ENCODE measurements at regions not wholly inside any gene's neighbourhood (a gene's known extent, or its start where the extent isn't known, plus 50 kb on each side); places are given as distances from the start of the nearest gene placed in this dataset.

DNA sequence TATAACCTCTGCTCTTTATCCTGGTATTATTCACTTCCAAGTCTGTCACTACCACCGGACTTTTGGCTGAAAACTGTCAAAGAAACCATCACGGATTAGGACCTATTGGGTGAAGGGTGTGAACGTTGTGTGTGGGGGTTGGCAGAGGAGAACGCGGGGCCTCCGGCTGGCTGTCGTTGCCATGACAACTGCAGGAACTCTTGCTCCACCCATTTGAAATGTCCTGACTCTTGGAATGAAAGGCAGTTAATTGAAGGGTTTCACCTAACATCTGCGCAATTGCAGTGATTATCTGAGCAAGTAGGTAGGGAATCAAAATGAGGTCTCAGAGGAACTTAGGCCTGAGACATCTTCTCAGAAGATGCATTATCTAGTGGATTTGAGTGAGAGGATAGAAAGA is 60.9 kb upstream of the CLMP start:
- TF ChIP-seq, protein P1, sequence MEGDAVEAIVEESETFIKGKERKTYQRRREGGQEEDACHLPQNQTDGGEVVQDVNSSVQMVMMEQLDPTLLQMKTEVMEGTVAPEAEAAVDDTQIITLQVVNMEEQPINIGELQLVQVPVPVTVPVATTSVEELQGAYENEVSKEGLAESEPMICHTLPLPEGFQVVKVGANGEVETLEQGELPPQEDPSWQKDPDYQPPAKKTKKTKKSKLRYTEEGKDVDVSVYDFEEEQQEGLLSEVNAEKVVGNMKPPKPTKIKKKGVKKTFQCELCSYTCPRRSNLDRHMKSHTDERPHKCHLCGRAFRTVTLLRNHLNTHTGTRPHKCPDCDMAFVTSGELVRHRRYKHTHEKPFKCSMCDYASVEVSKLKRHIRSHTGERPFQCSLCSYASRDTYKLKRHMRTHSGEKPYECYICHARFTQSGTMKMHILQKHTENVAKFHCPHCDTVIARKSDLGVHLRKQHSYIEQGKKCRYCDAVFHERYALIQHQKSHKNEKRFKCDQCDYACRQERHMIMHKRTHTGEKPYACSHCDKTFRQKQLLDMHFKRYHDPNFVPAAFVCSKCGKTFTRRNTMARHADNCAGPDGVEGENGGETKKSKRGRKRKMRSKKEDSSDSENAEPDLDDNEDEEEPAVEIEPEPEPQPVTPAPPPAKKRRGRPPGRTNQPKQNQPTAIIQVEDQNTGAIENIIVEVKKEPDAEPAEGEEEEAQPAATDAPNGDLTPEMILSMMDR (IDR thresholded peaks at IDR 0.05; ENCODE audit: unreplicated experiment): no peak
- Mint-ChIP-seq H3K9me3 (no peaks in the 10 kb centered on the region), H3K36me3 (no peaks in the 10 kb centered on the region), H3K4me1 (peaks cover 11% of the 10 kb centered on the region), H3K27ac (no peak overlapping the region), H3K27me3 (ENCODE audit: low read depth) (no peaks in the 10 kb centered on the region), H3K4me3 (no peak overlapping the region)
- DNase-seq (ENCODE audit: low spot score in 2 of 2, unreplicated experiment in 2 of 2): no peak

DNA sequence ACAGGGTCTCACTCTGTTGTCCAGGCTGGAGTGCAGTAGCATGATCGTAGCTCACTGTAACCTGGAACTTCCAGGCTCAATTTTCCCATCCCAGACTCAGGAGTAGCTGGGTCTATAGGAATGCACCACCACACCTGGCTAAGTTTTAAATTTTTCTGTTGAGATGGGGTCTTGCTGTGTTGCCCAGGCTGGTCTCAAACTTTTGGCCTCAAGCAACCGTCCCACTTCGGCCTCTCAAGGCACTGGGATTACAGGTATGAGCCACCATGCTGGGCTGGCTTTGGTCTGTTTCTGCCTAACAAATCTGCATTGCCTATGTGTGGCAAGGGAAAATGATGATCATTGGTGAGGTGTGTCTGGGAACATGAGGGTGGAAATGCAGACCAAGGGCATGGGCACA is 59.3 kb upstream of the CLMP start:
- no peak for DNase-seq (ENCODE audit: low spot score in 2 of 2, unreplicated experiment in 2 of 2)
- TF ChIP-seq, protein P1 (IDR thresholded peaks at IDR 0.05; ENCODE audit: unreplicated experiment): no peak
- peaks cover 11% of the 10 kb centered on the region for H3K4me1 Mint-ChIP-seq
- no peak overlapping the region for H3K4me3 Mint-ChIP-seq
- no peak overlapping the region for H3K27ac Mint-ChIP-seq
- no peaks in the 10 kb centered on the region for H3K9me3 Mint-ChIP-seq
- H3K36me3 Mint-ChIP-seq: no peaks in the 10 kb centered on the region
- no peaks in the 10 kb centered on the region for H3K27me3 Mint-ChIP-seq (ENCODE audit: low read depth)

DNA sequence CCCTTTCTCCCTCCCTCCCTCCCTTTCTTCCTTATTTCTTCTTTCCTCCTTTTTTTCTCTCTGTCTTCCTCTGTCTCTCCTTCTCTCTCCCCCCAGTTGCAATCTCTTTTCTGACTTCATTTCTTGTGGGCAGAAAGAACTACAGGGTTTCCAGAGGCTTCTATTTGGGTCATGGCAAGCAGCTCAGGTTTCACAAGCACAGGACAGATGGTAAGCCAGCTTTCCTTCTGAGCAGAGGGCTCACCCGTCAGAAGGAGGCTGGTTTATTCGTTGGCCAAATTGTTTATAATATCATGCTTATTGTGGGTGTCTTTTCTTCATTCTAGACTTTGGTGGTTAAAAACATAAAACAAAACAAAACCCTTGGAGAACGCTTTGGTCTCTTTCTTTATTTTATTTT is 58.9 kb upstream of the CLMP start:
- no peaks in the 10 kb centered on the region for H3K27me3 Mint-ChIP-seq (ENCODE audit: low read depth)
- TF ChIP-seq, protein P1 (IDR thresholded peaks at IDR 0.05; ENCODE audit: unreplicated experiment): no peak

DNA sequence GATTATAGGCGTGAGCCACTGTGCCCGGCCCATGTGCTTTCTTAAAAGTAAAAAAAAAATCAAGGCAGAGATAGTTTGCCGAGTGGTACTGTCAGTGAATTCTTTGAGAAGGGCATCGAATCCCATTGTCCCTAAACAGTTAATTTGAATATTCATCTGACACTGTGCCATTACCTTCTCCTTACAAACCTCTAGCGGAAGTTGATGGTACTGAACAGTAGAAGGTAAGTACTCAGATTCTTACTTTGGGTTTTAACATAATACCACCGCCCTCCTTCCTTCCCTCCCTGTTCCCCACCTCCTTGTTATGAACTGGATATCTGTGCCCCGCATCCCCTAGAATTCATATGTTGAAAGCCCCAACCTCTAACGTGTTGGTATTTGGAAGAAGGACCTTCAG is 58.2 kb upstream of the CLMP start:
- TF ChIP-seq, protein P1 (IDR thresholded peaks at IDR 0.05; ENCODE audit: unreplicated experiment): no peak

More for the DNA sequence above, 58.9 kb upstream of the CLMP start:
- Mint-ChIP-seq H3K4me3 (no peak overlapping the region), H3K36me3 (no peaks in the 10 kb centered on the region), H3K27ac (no peak overlapping the region), H3K9me3 (no peaks in the 10 kb centered on the region), H3K4me1 (peaks cover 11% of the 10 kb centered on the region)
- DNase-seq (ENCODE audit: low spot score in 2 of 2, unreplicated experiment in 2 of 2): no peak

DNA sequence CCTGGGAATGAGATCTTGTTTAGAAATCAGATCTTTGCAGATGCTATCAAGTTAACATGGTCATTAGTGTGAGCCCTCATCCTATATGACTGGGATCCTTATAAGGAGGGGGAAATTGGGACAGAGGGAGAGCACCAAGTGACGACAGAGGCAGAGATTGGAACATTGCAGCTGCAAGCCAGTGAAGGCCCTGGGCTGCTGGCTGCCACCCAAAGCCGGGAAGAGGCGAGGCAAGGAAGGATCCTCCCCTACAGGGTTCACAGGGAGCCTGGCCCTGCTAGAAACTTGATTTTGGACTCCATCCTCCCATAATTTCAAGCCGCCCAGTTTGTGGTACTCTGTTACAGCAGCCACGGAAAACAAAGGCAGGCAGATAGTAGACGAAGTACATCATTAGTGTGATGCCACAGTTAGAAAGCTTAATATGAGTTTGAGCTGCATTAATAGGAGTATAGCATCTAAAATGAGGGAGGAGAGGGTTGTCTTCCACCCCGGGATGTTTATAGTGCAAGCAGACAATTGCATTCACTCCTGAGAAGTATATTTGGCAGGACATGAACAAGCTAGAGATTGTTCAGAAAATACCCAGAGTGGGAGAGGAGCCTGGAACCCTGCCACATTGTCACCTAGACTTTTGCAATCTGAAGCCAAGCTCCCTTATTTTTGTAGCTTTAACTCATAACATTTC is 56.8 kb upstream of the CLMP start:
- Mint-ChIP-seq H3K27me3 (ENCODE audit: low read depth) (no peaks in the 10 kb centered on the region), H3K27ac (no peak overlapping the region), H3K4me1 (peaks cover 14% of the 10 kb centered on the region), H3K36me3 (no peaks in the 10 kb centered on the region), H3K9me3 (no peaks in the 10 kb centered on the region), H3K4me3 (no peak overlapping the region)
- DNase-seq (ENCODE audit: low spot score in 2 of 2, unreplicated experiment in 2 of 2): no peak
- TF ChIP-seq, protein P1 (IDR thresholded peaks at IDR 0.05; ENCODE audit: unreplicated experiment): no peak

More for the DNA sequence above, 58.2 kb upstream of the CLMP start:
- Mint-ChIP-seq H3K27ac (no peak overlapping the region), H3K4me3 (no peak overlapping the region), H3K27me3 (ENCODE audit: low read depth) (no peaks in the 10 kb centered on the region), H3K4me1 (peaks cover 11% of the 10 kb centered on the region), H3K36me3 (no peaks in the 10 kb centered on the region), H3K9me3 (no peaks in the 10 kb centered on the region)
- DNase-seq (ENCODE audit: low spot score in 2 of 2, unreplicated experiment in 2 of 2): no peak

All from mesothelial cell of epicardium (in vitro differentiated cells).